Adrenal gland (tissue), 9 donors: ENCODE measurements at regions not wholly inside any gene's neighbourhood (a gene's known extent, or its start where the extent isn't known, plus 50 kb on each side); places are given as distances from the start of the nearest gene placed in this dataset.

Experiments
- DNase-seq, 7 donors: peaks; one replicate each; pipeline ENCODE4 v3.0.0-alpha.2; 2019 to 2020
- H3K27ac ChIP-seq, 5 donors: fragments of 200-600 bp; sonication (generic) in 4 of 5; 1 replicate in 3 of 5; 2 replicates in 2 of 5; pipeline versions ENCODE4 v1.5.1 to v1.8.0; 2016 to 2020; ENCODE audit warnings: mild to moderate bottlenecking in 1 of 5
- H3K27me3 ChIP-seq: fragments of 200-600 bp; 2 replicates; pipeline ENCODE4 v1.8.0; 2021
- H3K36me3 ChIP-seq, 2 donors: fragments of 200-600 bp; replicated peaks in 1 of 2; 1 replicate in 1 of 2; 2 replicates in 1 of 2; pipeline versions ENCODE4 v1.5.1 to v1.8.0; 2018 to 2022
- H3K4me1 ChIP-seq, 2 donors: fragments of 200-600 bp; replicated peaks in 1 of 2; 1 replicate in 1 of 2; 2 replicates in 1 of 2; pipeline versions ENCODE4 v1.5.1 to v1.8.0; 2018 to 2021
- H3K4me3 ChIP-seq, 4 donors: fragments of 200-600 bp; sonication (generic) in 3 of 4; one replicate each; pipeline ENCODE4 v1.5.1; 2016 to 2018
- H3K9me3 ChIP-seq, 3 donors: fragments of 200-600 bp; sonication (generic) in 1 of 3; replicated peaks in 1 of 3; 1 replicate in 2 of 3; 2 replicates in 1 of 3; pipeline versions ENCODE4 v1.5.1 to v1.8.0; 2016 to 2021
- POLR2A ChIP-seq, 2 donors: fragments of 450-650 bp; IDR thresholded peaks; one replicate each; pipeline ENCODE4 v1.6.1; 2017; ENCODE audit warnings: antibody characterized with exemption in 2 of 2, mild to moderate bottlenecking in 2 of 2, moderate library complexity in 1 of 2
- WGBS, 4 donors: extraction: QIAGEN DNeasy Blood & Tissue Kit in 2 of 4; methylation state at CpG; one replicate each; pipeline versions ENCODE4 v1.1.5 to v1.1.7; 2013 to 2017; 5-methylcytosine and 5-hydroxymethylcytosine counted together
- intact Hi-C, 2 donors: fragments of 100-400 bp; cut with DNase I; formaldehyde crosslinking; loops; one replicate each; pipeline versions ENCODE4 v1.14.1 to v1.15.0; 2022 to 2023
- TF ChIP-seq, protein P1 (sequence below), 6 experiments: fragments of 450-650 bp in 4 of 6; fragments of 200-600 bp in 2 of 6; sonication (generic) in 1 of 6; IDR thresholded peaks; 1 replicate in 5 of 6; 2 replicates in 1 of 6; pipeline versions ENCODE4 v1.5.1 to v1.8.0; 2016 to 2021; ENCODE audit warnings: antibody characterized with exemption in 6 of 6, mild to moderate bottlenecking in 2 of 6, moderate library complexity in 1 of 6
- donor health status: healthy with polysubstance abuse.
- donor health status: Bipolar disorder and iron deficiency.
- donor health status: DM: yes; HTN: yes; CAD: no.
- donor health status: DM: no; HTN: no; CAD: no.
- donor health status: DM: no; HTN: no; CAD: no.

DNA sequence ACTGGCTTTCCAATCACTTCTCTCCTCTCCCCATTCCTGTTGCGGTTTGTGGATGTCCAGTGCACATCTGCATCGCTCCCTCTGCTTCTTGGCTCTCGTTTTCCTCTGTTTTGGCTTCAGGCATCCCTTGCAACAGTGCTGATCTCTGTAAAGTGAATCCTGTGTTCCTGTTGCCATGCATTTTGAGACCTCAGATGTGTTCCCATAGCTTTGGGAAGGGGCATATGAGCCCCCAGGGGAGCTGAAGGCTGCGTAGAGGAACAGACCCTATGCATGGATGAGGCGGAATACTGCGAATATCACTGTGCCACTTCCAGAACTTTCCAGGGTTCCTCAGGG lies 168.4 kb upstream of the HAAO start:
- H3K27ac ChIP-seq: peak overlapping the region in 2 of 5 donors; percentile 74 to 82
- intact Hi-C loops: no loop called here

DNA sequence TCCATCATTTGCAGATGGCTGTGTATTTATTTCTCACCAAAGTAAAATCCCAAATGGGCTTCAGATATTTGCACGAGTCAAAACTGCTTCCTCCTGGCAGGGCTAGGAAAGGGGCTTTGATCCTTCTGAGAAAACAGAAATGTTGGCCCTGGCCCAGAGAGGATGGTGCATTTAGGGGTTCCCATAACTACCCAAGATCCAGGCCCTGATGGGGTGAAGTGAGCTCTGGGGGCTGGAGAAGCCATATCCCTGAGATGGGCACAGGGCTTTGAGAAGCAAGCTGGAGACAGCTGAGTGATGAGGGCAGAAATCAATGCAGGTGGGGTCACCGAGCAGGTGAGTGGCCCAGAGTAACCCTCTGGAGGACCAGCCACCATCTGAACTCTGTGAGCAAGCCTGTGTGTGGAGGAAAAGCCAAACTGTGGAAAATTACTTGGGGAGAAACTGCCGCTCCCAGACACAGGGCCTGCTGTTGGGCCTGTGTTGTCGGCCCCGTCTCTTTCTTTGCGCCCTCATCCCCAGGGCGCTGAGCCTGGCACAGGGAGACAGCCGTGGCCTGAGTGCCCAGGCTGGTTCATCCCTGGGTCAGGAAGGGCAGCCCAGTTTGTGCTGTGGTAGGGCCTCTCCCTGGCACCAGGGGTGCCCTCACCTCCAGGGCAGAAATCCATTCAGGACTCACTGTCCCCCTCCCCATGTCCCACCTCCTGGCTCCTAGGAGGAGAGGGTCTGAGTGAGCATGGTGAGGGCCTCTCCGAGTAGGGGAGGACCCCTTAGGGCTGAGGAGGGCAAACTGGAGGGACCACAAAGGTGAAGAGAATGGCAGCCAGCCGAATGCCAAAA lies 167.8 kb upstream of the HAAO start:
- TF ChIP-seq, protein P1, sequence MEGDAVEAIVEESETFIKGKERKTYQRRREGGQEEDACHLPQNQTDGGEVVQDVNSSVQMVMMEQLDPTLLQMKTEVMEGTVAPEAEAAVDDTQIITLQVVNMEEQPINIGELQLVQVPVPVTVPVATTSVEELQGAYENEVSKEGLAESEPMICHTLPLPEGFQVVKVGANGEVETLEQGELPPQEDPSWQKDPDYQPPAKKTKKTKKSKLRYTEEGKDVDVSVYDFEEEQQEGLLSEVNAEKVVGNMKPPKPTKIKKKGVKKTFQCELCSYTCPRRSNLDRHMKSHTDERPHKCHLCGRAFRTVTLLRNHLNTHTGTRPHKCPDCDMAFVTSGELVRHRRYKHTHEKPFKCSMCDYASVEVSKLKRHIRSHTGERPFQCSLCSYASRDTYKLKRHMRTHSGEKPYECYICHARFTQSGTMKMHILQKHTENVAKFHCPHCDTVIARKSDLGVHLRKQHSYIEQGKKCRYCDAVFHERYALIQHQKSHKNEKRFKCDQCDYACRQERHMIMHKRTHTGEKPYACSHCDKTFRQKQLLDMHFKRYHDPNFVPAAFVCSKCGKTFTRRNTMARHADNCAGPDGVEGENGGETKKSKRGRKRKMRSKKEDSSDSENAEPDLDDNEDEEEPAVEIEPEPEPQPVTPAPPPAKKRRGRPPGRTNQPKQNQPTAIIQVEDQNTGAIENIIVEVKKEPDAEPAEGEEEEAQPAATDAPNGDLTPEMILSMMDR (IDR thresholded peaks at IDR 0.05): no peak
- Histone ChIP-seq H3K27me3 (no peaks in the 10 kb centered on the region), H3K4me1 (peaks cover 3 to 21% of the 10 kb centered on the region in 2 donors), H3K4me3 (no peak overlapping the region), H3K27ac (peak overlapping the region in 3 of 5 donors; percentile 8 to 82 (median 74)), H3K36me3 (no peaks in the 10 kb centered on the region), H3K9me3 (no peaks in the 10 kb centered on the region)
- intact Hi-C loops: no loop called here
- DNase-seq: no peak
- WGBS, 4 donors: 69 to 84% (median 72%) methylated on average over 3 to 10 of the region's 10 CpGs

More for the DNA sequence above, 168.4 kb upstream of the HAAO start:
- Histone ChIP-seq H3K36me3 (no peaks in the 10 kb centered on the region), H3K9me3 (no peaks in the 10 kb centered on the region), H3K4me1 (peaks cover 3 to 21% of the 10 kb centered on the region in 2 donors), H3K27me3 (no peaks in the 10 kb centered on the region), H3K4me3 (no peak overlapping the region)
- no peak for DNase-seq
- TF ChIP-seq, protein P1 (IDR thresholded peaks at IDR 0.05): no peak
- TF ChIP-seq POLR2A (IDR thresholded peaks at IDR 0.05): no peak
- WGBS, 4 donors: 75 to 88% (median 78%) methylated on average over 6 of the region's 6 CpGs

DNA sequence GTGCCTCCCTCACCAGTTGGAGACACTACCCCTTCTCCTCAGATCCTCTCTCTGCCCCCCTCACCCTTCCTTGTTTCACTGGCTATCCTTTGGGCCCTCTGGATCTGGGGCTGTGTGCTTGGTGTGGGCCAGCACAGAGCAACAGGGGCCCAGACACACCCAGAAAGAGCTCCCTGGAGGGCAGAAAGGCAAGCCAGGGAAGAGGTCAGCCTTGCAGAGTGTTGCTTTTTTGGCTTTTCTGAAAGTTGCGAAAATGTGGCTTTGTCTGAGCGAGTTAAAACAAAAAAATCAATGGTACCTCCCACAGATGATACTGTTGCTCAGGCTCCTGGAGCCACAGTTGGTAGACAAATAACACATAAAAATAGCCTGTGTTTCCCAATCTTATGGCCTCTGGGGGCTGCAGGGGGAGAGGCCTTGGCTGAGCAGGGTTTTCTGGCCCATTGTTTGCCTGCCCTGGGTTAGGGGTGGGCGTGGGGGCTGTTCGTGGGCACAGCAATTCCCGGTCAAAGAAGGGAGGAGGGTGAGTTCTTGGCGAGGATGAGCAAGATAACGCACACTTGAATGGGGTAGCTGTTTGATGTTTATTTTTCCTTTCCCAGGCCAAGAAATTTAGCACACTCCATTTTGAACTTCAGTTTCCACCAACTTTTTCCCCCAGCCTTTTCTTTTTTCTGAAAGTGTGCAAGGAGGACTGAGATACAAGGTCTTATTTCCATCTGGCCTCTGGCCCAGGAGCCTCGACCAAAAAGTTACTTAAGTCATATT lies 167.0 kb upstream of the HAAO start:
- TF ChIP-seq, protein P1 (IDR thresholded peaks at IDR 0.05): no peak
- TF ChIP-seq POLR2A (IDR thresholded peaks at IDR 0.05): no peak
- intact Hi-C loops: loop anchor here in 1 of 2 donors (10.0 kb wide), 1 partner anchor 585 kb away; no protein-coding TSS in a partner anchor

DNA sequence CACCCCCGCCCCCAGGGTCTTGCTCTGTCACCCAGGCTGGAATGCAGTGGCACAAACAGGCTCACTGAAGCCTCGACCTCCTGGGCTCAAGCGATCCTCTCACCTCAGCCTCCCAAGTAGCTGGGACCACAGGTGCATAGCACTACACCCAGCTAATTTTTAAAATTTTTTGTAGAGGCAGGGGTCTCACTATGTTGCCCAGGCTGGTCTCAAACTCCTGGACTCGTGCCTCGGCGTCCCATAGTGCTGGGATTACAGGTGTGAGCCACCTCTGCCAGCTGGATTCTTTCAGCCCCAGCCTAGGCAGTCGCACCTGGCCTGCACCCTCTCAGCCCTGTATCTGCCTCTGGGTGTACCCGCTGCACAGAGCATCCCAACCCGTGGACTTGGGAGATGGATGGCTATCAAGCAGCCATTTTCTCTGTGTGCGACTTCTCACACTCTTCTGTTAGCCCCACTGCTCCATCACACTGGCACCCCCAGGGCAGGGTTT lies 166.4 kb upstream of the HAAO start:
- Histone ChIP-seq H3K27me3 (no peaks in the 10 kb centered on the region), H3K4me1 (peaks cover 3 to 21% of the 10 kb centered on the region in 2 donors), H3K4me3 (no peak overlapping the region), H3K27ac (peak overlapping the region in 2 of 5 donors; percentile 74 to 80), H3K9me3 (no peaks in the 10 kb centered on the region), H3K36me3 (no peaks in the 10 kb centered on the region)
- no peak for DNase-seq
- no peak for TF ChIP-seq POLR2A (IDR thresholded peaks at IDR 0.05)
- TF ChIP-seq, protein P1 (IDR thresholded peaks at IDR 0.05): no peak
- WGBS, 4 donors: 84 to 92% (median 86%) methylated on average over 10 of the region's 10 CpGs
- intact Hi-C loops: loop anchor here in 1 of 2 donors (10.0 kb wide), 1 partner anchor 586 kb away; no protein-coding TSS in a partner anchor

More for the DNA sequence above, 167.0 kb upstream of the HAAO start:
- Histone ChIP-seq H3K4me3 (no peak overlapping the region), H3K36me3 (no peaks in the 10 kb centered on the region), H3K9me3 (no peaks in the 10 kb centered on the region), H3K27ac (peak overlapping the region in 2 of 5 donors; percentile 74 to 82), H3K27me3 (no peaks in the 10 kb centered on the region), H3K4me1 (peaks cover 3 to 21% of the 10 kb centered on the region in 2 donors)
- DNase-seq: peak in 3 of 7 donors; percentile 22 to 47 (median 30)
- 46 to 66% (median 52%) methylated on average over 8 of the region's 8 CpGs for WGBS, 4 donors
